SK-N-SH (cell line): ENCODE measurements at regions not wholly inside any gene's neighbourhood (a gene's known extent, or its start where the extent isn't known, plus 50 kb on each side); places are given as distances from the start of the nearest gene placed in this dataset.

Experiments used
- RFX5 ChIP-seq: IDR thresholded peaks from 2 replicates; pipeline ENCODE4 v1.6.1; 2012; ENCODE audit warnings: mild to moderate bottlenecking, improper control_type of control experiment, low read length
- USF1 ChIP-seq: IDR thresholded peaks from 2 replicates; pipeline ENCODE4 v1.4.0; 2012; ENCODE audit warnings: low read depth, borderline replicate concordance

DNA sequence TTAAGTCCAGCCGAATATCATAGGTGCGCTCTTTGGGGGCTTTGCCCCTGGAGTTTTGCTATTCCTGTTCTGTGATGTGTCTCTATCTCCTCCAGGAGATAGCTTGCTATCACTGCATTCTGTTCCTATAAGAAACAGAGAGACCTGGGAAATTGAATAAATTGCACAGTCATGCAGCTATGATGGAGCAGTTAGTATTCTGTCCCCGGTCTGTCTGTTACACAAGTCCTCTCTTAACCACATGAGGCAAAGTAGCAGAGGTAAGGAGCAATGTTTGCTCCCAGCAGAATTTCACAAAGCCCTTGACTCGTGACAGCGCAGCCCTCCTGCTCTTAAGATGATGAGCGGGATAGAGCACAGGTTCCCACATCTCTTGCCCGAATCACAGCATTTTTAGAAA is 63.9 kb upstream of the GRHL3 start:
- TF ChIP-seq RFX5 (no peak), USF1 (no peak)
